ENCODE measurements at regions not wholly inside any gene's neighbourhood (a gene's known extent, or its start where the extent isn't known, plus 50 kb on each side); places are given as distances from the start of the nearest gene placed in this dataset.

DNA sequence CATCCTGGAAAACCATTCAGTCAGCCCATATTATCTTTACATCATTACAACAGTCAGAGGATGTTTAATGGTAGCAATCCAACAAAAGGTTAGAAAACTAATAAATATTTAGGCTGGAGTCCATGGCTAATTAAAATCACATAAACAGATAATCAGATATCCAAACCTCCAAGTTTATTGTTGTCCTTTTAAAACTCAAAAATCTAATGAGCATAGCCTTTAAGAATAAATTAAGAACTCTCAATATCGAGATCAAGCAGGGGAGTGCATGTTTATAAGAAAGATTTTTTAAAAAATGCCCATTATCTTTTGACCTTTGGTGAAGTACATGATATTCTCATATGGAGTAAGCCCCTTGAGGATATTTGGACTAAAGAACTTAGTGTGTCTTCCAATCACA is 842.9 kb upstream of the SEMA6A start (continued):
- TF ChIP-seq USF2 (CRISPR knock-in tag; IDR thresholded peaks at IDR 0.05) (no peak), NFYB (CRISPR knock-in tag; conservative IDR thresholded peaks at IDR 0.05; ENCODE audit: low read depth) (no peak)

- ChIA-PET POLR2A (no interaction called here), CTCF (interaction anchor here (1.8 kb wide), 1 partner anchor 40 kb away, joined by 4 read pairs; no protein-coding TSS in a partner anchor)
- H3K9me3 Mint-ChIP-seq, result no peaks in the 10 kb centered on the region
- no peak overlapping the region for H3K4me3 Mint-ChIP-seq
- TF ChIP-seq, protein P1, sequence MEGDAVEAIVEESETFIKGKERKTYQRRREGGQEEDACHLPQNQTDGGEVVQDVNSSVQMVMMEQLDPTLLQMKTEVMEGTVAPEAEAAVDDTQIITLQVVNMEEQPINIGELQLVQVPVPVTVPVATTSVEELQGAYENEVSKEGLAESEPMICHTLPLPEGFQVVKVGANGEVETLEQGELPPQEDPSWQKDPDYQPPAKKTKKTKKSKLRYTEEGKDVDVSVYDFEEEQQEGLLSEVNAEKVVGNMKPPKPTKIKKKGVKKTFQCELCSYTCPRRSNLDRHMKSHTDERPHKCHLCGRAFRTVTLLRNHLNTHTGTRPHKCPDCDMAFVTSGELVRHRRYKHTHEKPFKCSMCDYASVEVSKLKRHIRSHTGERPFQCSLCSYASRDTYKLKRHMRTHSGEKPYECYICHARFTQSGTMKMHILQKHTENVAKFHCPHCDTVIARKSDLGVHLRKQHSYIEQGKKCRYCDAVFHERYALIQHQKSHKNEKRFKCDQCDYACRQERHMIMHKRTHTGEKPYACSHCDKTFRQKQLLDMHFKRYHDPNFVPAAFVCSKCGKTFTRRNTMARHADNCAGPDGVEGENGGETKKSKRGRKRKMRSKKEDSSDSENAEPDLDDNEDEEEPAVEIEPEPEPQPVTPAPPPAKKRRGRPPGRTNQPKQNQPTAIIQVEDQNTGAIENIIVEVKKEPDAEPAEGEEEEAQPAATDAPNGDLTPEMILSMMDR (IDR thresholded peaks at IDR 0.05), result no peak
- no peak for TF ChIP-seq ZNF263 (CRISPR knock-in tag; IDR thresholded peaks at IDR 0.05; ENCODE audit: low read depth)
- no peak for TF ChIP-seq USF2 (CRISPR knock-in tag; IDR thresholded peaks at IDR 0.05)
- no peak for TF ChIP-seq NFE2L1 (CRISPR knock-in tag; IDR thresholded peaks at IDR 0.05)
- no peak for TF ChIP-seq CREM (CRISPR knock-in tag; IDR thresholded peaks at IDR 0.05)
- no peak for TF ChIP-seq FOXP4 (CRISPR knock-in tag; IDR thresholded peaks at IDR 0.05)
- TF ChIP-seq ZNF138 (CRISPR knock-in tag; conservative IDR thresholded peaks at IDR 0.05), result no peak
- no peak for TF ChIP-seq PRRX2 (CRISPR knock-in tag; IDR thresholded peaks at IDR 0.05)
- TF ChIP-seq SMAD4 (CRISPR knock-in tag; IDR thresholded peaks at IDR 0.05), result no peak
- TF ChIP-seq, protein P2, sequence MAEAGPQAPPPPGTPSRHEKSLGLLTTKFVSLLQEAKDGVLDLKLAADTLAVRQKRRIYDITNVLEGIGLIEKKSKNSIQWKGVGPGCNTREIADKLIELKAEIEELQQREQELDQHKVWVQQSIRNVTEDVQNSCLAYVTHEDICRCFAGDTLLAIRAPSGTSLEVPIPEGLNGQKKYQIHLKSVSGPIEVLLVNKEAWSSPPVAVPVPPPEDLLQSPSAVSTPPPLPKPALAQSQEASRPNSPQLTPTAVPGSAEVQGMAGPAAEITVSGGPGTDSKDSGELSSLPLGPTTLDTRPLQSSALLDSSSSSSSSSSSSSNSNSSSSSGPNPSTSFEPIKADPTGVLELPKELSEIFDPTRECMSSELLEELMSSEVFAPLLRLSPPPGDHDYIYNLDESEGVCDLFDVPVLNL (CRISPR knock-in tag; IDR thresholded peaks at IDR 0.05; ENCODE audit: borderline replicate concordance, low read depth), result no peak
- TF ChIP-seq CBFB (CRISPR knock-in tag; IDR thresholded peaks at IDR 0.05; ENCODE audit: low read depth), result no peak
- TF ChIP-seq, protein P3, sequence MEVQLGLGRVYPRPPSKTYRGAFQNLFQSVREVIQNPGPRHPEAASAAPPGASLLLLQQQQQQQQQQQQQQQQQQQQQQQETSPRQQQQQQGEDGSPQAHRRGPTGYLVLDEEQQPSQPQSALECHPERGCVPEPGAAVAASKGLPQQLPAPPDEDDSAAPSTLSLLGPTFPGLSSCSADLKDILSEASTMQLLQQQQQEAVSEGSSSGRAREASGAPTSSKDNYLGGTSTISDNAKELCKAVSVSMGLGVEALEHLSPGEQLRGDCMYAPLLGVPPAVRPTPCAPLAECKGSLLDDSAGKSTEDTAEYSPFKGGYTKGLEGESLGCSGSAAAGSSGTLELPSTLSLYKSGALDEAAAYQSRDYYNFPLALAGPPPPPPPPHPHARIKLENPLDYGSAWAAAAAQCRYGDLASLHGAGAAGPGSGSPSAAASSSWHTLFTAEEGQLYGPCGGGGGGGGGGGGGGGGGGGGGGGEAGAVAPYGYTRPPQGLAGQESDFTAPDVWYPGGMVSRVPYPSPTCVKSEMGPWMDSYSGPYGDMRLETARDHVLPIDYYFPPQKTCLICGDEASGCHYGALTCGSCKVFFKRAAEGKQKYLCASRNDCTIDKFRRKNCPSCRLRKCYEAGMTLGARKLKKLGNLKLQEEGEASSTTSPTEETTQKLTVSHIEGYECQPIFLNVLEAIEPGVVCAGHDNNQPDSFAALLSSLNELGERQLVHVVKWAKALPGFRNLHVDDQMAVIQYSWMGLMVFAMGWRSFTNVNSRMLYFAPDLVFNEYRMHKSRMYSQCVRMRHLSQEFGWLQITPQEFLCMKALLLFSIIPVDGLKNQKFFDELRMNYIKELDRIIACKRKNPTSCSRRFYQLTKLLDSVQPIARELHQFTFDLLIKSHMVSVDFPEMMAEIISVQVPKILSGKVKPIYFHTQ (CRISPR knock-in tag; IDR thresholded peaks at IDR 0.05), result no peak
- TF ChIP-seq TP53 (CRISPR knock-in tag; IDR thresholded peaks at IDR 0.05), result no peak
- TF ChIP-seq, protein P4, sequence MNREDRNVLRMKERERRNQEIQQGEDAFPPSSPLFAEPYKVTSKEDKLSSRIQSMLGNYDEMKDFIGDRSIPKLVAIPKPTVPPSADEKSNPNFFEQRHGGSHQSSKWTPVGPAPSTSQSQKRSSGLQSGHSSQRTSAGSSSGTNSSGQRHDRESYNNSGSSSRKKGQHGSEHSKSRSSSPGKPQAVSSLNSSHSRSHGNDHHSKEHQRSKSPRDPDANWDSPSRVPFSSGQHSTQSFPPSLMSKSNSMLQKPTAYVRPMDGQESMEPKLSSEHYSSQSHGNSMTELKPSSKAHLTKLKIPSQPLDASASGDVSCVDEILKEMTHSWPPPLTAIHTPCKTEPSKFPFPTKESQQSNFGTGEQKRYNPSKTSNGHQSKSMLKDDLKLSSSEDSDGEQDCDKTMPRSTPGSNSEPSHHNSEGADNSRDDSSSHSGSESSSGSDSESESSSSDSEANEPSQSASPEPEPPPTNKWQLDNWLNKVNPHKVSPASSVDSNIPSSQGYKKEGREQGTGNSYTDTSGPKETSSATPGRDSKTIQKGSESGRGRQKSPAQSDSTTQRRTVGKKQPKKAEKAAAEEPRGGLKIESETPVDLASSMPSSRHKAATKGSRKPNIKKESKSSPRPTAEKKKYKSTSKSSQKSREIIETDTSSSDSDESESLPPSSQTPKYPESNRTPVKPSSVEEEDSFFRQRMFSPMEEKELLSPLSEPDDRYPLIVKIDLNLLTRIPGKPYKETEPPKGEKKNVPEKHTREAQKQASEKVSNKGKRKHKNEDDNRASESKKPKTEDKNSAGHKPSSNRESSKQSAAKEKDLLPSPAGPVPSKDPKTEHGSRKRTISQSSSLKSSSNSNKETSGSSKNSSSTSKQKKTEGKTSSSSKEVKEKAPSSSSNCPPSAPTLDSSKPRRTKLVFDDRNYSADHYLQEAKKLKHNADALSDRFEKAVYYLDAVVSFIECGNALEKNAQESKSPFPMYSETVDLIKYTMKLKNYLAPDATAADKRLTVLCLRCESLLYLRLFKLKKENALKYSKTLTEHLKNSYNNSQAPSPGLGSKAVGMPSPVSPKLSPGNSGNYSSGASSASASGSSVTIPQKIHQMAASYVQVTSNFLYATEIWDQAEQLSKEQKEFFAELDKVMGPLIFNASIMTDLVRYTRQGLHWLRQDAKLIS (CRISPR knock-in tag; IDR thresholded peaks at IDR 0.05; ENCODE audit: borderline replicate concordance), result no peak
- no peak for TF ChIP-seq NR2C2 (CRISPR knock-in tag; IDR thresholded peaks at IDR 0.05)
- no peak for TF ChIP-seq ZNF281 (CRISPR knock-in tag; IDR thresholded peaks at IDR 0.05)
- no peak for TF ChIP-seq ATF1 (CRISPR knock-in tag; IDR thresholded peaks at IDR 0.05)
- TF ChIP-seq FOXP1 (CRISPR knock-in tag; IDR thresholded peaks at IDR 0.05; ENCODE audit: borderline replicate concordance), result no peak
- TF ChIP-seq ZNF317 (CRISPR knock-in tag; IDR thresholded peaks at IDR 0.05; ENCODE audit: borderline replicate concordance, low read depth), result no peak
- TF ChIP-seq ZNF121 (CRISPR knock-in tag; IDR thresholded peaks at IDR 0.05), result no peak
- no peak for DNase-seq (ENCODE audit: low spot score)
- peaks cover 7% of the 10 kb centered on the region for H3K4me1 Mint-ChIP-seq
- no peaks in the 10 kb centered on the region for H3K36me3 Mint-ChIP-seq
- H3K27ac Mint-ChIP-seq, result no peak overlapping the region
- no peak for ATAC-seq
- H3K27me3 Mint-ChIP-seq (ENCODE audit: low read depth), result no peaks in the 10 kb centered on the region
These were observed 840.3 kb upstream of the SEMA6A start for GRCh38 chr5:117414926-117415325.
